GM12878 (cell line): ENCODE measurements at regions not wholly inside any gene's neighbourhood (a gene's known extent, or its start where the extent isn't known, plus 50 kb on each side); places are given as distances from the start of the nearest gene placed in this dataset.

Experiments
- ATAC-seq: fragments of 200-7000 bp; cut with Tn5 transposase; 3 replicates; pipeline ENCODE4 v1.9.1; 2020; ENCODE audit warnings: mild to moderate bottlenecking, moderate library complexity
- BruUV-seq: library from RNA; stranded (reverse); fragments of 400-500 nt; replicated peaks from 2 replicates; lab custom pipeline; 2021; lab: Mats Ljungman, UMichigan
- CTCF ChIA-PET: fragments of 300-600 bp; sonication (Branson Sonifier 250); formaldehyde crosslinking; extraction: SDS; loops from one replicate; lab custom pipeline; 2021; ENCODE audit warnings: inconsistent platforms; lab: Yijun Ruan, JAX
- POLR2A ChIA-PET: fragments of 350-600 bp; formaldehyde crosslinking; extraction: SDS; loops from one replicate; lab custom pipeline; 2021; ENCODE audit warnings: inconsistent platforms; lab: Charles Lee
- RAD21 ChIA-PET: fragments of 300-600 bp; sonication (Branson Sonifier 250); formaldehyde crosslinking; loops from one replicate; lab custom pipeline; 2023; ENCODE audit warnings: antibody characterized with exemption; ENCODE audit not compliant: unreplicated experiment; lab: Charles Lee
- SMC1A ChIA-PET: fragments of 300-600 bp; sonication (Branson Sonifier 250); formaldehyde crosslinking; loops from one replicate; lab custom pipeline; 2023; ENCODE audit not compliant: unreplicated experiment, uncharacterized antibody; lab: Charles Lee
- DNase-seq: peaks from one replicate; pipeline ENCODE4 v3.0.0-alpha.2; 2011; ENCODE audit warnings: low read depth, low spot score
- FAIRE-seq: peaks from 3 replicates; lab custom pipeline; 2011; peaks lifted over from hg19 to GRCh38; lab: Jason Lieb, UNC
- H2AFZ ChIP-seq: 2 replicates; pipeline ENCODE4 v1.6.0; 2011; ENCODE audit warnings: low read depth, low read length, control low read depth; ENCODE audit not compliant: control insufficient read depth
- H3K27ac ChIP-seq: 2 replicates; pipeline ENCODE4 v1.5.1; 2011; ENCODE audit warnings: control low read depth; ENCODE audit not compliant: control insufficient read depth, insufficient read depth
- H3K27me3 ChIP-seq, 2 experiments: replicated peaks in 1 of 2; 2 replicates each; pipeline versions ENCODE4 v1.6.0 to v1.6.1; 2011; ENCODE audit warnings: low read length in 1 of 2; ENCODE audit not compliant: control insufficient read depth in 2 of 2, insufficient read depth in 2 of 2
- H3K36me3 ChIP-seq, 2 experiments: 2 replicates each; pipeline ENCODE4 v1.5.1; 2011; ENCODE audit warnings: low read length in 1 of 2; ENCODE audit not compliant: control insufficient read depth in 2 of 2, insufficient read depth in 2 of 2
- H3K4me1 ChIP-seq: 2 replicates; pipeline ENCODE4 v1.6.1; 2011; ENCODE audit warnings: mild to moderate bottlenecking, low read length, moderate library complexity, mixed read lengths; ENCODE audit not compliant: control insufficient read depth, insufficient read depth
- H3K4me2 ChIP-seq: 2 replicates; pipeline ENCODE4 v1.6.0; 2011; ENCODE audit warnings: control low read depth; ENCODE audit not compliant: control insufficient read depth, insufficient read depth
- H3K4me3 ChIP-seq: fragments of 200-600 bp; sonication (generic); 2 replicates; pipeline ENCODE4 v1.5.1; 2016
- H3K79me2 ChIP-seq: 2 replicates; pipeline ENCODE4 v1.6.0; 2011; ENCODE audit warnings: low read length; ENCODE audit not compliant: control insufficient read depth, insufficient read depth
- H3K9ac ChIP-seq: 2 replicates; pipeline ENCODE4 v1.8.0; 2011; ENCODE audit warnings: low read length, control low read depth, mixed read lengths; ENCODE audit not compliant: control insufficient read depth, insufficient read depth
- H3K9me3 ChIP-seq: replicated peaks from 3 replicates; pipeline ENCODE4 v1.5.1; 2011; ENCODE audit warnings: mild to moderate bottlenecking, low read length; ENCODE audit not compliant: control insufficient read depth, insufficient read depth
- H4K20me1 ChIP-seq: 2 replicates; pipeline ENCODE4 v1.6.0; 2011; ENCODE audit not compliant: control insufficient read depth, insufficient read depth
- ESRRA ChIP-seq: IDR thresholded peaks from 2 replicates; pipeline ENCODE4 v1.6.1; 2012; ENCODE audit warnings: mild to moderate bottlenecking, low read length, improper control_type of control experiment
- GATAD2B ChIP-seq: fragments of 450-650 bp; conservative IDR thresholded peaks from 2 replicates; pipeline ENCODE4 v1.6.1; 2017; ENCODE audit warnings: low read depth, mild to moderate bottlenecking, moderate library complexity
- JUND ChIP-seq: IDR thresholded peaks from 2 replicates; pipeline ENCODE4 v1.6.1; 2012; ENCODE audit warnings: low read depth, mild to moderate bottlenecking, low read length, improper control_type of control experiment, moderate library complexity
- LARP7 ChIP-seq: fragments of 450-650 bp; IDR thresholded peaks from 2 replicates; pipeline ENCODE4 v1.6.1; 2017; ENCODE audit warnings: mild to moderate bottlenecking
- MEF2A ChIP-seq: IDR thresholded peaks from 2 replicates; pipeline ENCODE4 v1.6.1; 2011; ENCODE audit warnings: low read depth, mild to moderate bottlenecking, low read length, moderate library complexity; ENCODE audit not compliant: insufficient read depth
- NFIC ChIP-seq: IDR thresholded peaks from 2 replicates; pipeline ENCODE4 v1.6.1; 2012; ENCODE audit warnings: low read depth, mild to moderate bottlenecking, inconsistent platforms, low read length, moderate library complexity
- NFYB ChIP-seq: IDR thresholded peaks from 2 replicates; pipeline ENCODE4 v1.6.1; 2011; ENCODE audit warnings: low read depth, mild to moderate bottlenecking, low read length, improper control_type of control experiment, moderate library complexity; ENCODE audit not compliant: insufficient read depth
- SMC3 ChIP-seq: IDR thresholded peaks from 2 replicates; pipeline ENCODE4 v1.6.1; 2011; ENCODE audit warnings: low read length, improper control_type of control experiment, borderline replicate concordance
- STAT1 ChIP-seq: fragments of 450-650 bp; conservative IDR thresholded peaks from 2 replicates; pipeline ENCODE4 v1.6.1; 2014; ENCODE audit warnings: antibody characterized with exemption, mild to moderate bottlenecking
- TARDBP ChIP-seq: IDR thresholded peaks from 2 replicates; pipeline ENCODE4 v1.6.1; 2016; ENCODE audit warnings: borderline replicate concordance
- TBL1XR1 ChIP-seq: IDR thresholded peaks from 2 replicates; pipeline ENCODE4 v1.6.1; 2012; ENCODE audit warnings: low read depth, low read length, improper control_type of control experiment
- ZNF217 ChIP-seq: fragments of 450-650 bp; IDR thresholded peaks from 2 replicates; pipeline ENCODE4 v1.6.1; 2017; ENCODE audit warnings: antibody characterized with exemption, mild to moderate bottlenecking
- ZNF24 ChIP-seq: fragments of 450-650 bp; IDR thresholded peaks from 2 replicates; pipeline ENCODE4 v1.6.1; 2017; ENCODE audit warnings: antibody characterized with exemption, mild to moderate bottlenecking
- WGBS: methylation state at CpG from one replicate; pipeline ENCODE4 v1.1.6; 2016; ENCODE audit warnings: low lambda C conversion rate; ENCODE audit not compliant: insufficient replicate concordance, insufficient coverage; ENCODE audit errors: missing lambda C conversion rate; 5-methylcytosine and 5-hydroxymethylcytosine counted together
- in situ Hi-C: fragments of 300-500 bp; cut with MboI; formaldehyde crosslinking; loops from 9 replicates; pipeline ENCODE4 v1.14.3; 2018; ENCODE audit warnings: mixed read lengths
- intact Hi-C: fragments of 100-400 bp; cut with micrococcal nuclease; formaldehyde crosslinking; loops from one replicate; pipeline ENCODE4 v1.14.2; 2022; ENCODE audit not compliant: unreplicated experiment
- TF ChIP-seq, protein P1 (sequence below): IDR thresholded peaks from 2 replicates; pipeline ENCODE4 v1.6.1; 2011; ENCODE audit warnings: low read depth, low read length, improper control_type of control experiment, borderline replicate concordance

GRCh38 chr18:24567199-24567598 is 106.8 kb downstream of the HRH4 start:
- ChIA-PET SMC1A (no interaction called here), RAD21 (no interaction called here), CTCF (no interaction called here), POLR2A (no interaction called here)
- FAIRE-seq (no peak), DNase-seq (no peak), ATAC-seq (no peak)
- Histone ChIP-seq H3K79me2 (no peaks in the 10 kb centered on the region), H4K20me1 (no peaks in the 10 kb centered on the region), H3K9ac (no peak overlapping the region), H3K4me2 (no peak overlapping the region), H2AFZ (no peak overlapping the region), H3K27me3 (peaks cover 0 to 1% of the 10 kb centered on the region in 2 experiments; a peak in 2 of 4 replicates), H3K36me3 (no peaks in the 10 kb centered on the region), H3K9me3 (no peaks in the 10 kb centered on the region), H3K4me1 (no peaks in the 10 kb centered on the region), H3K4me3 (no peak overlapping the region), H3K27ac (no peak overlapping the region)
- BruUV-seq, result no TSS peak
- in situ Hi-C loops (no loop called here), intact Hi-C loops (no loop called here)
- WGBS, result 21% methylated on average over 4 of the region's 4 CpGs
- TF ChIP-seq ZNF24 (no peak), ZNF217 (no peak), SMC3 (no peak), NFIC (no peak), MEF2A (no peak), JUND (no peak)
- TF ChIP-seq, protein P1, sequence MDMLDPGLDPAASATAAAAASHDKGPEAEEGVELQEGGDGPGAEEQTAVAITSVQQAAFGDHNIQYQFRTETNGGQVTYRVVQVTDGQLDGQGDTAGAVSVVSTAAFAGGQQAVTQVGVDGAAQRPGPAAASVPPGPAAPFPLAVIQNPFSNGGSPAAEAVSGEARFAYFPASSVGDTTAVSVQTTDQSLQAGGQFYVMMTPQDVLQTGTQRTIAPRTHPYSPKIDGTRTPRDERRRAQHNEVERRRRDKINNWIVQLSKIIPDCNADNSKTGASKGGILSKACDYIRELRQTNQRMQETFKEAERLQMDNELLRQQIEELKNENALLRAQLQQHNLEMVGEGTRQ, result no peak

DNA sequence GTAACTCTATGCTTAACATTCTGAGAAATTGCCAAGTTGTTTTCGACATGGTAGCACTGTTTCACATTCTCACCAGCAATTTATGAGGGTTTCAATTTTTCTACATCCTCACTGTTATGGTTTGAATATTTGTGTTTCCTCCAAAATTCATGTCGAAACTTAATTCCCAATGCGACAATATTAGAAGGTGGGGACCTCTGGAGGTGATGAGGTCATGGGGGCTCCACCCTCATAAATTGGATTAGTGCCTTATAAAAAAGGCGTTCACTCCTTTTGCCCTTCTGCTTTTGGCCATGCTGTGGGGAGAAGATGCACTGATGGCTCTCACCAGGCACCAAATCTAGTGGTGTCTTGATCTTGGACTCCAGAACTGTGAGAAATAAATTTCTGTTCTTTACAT is 110.3 kb downstream of the HRH4 start:
- Histone ChIP-seq H3K4me2 (no peak overlapping the region), H4K20me1 (no peaks in the 10 kb centered on the region), H3K36me3 (no peaks in the 10 kb centered on the region), H3K27ac (no peak overlapping the region), H3K4me3 (no peak overlapping the region), H3K4me1 (no peaks in the 10 kb centered on the region)
- POLR2A ChIA-PET, result no interaction called here
- CTCF ChIA-PET, result no interaction called here
- ATAC-seq (no peak), DNase-seq (no peak), FAIRE-seq (no peak)
- intact Hi-C loops, result no loop called here
- RAD21 ChIA-PET, result no interaction called here
- SMC1A ChIA-PET, result no interaction called here
- 28% methylated on average over 4 of the region's 4 CpGs for WGBS
- BruUV-seq, result no TSS peak
- TF ChIP-seq TBL1XR1, result no peak
- no peak for TF ChIP-seq ESRRA
- TF ChIP-seq LARP7, result no peak
- no peak for TF ChIP-seq TARDBP
- TF ChIP-seq GATAD2B, result no peak
- no peak for TF ChIP-seq STAT1
- TF ChIP-seq NFYB, result no peak
- TF ChIP-seq, all 136 proteins: peak for 0
- in situ Hi-C loops, result no loop called here
- H3K79me2 ChIP-seq, result no peaks in the 10 kb centered on the region
- no peak overlapping the region for H3K9ac ChIP-seq
- H3K27me3 ChIP-seq, result peaks cover 0 to 1% of the 10 kb centered on the region in 2 experiments; a peak in 2 of 4 replicates
- H3K9me3 ChIP-seq, result no peaks in the 10 kb centered on the region; the same call in 2 of the 3 replicates
- no peak overlapping the region for H2AFZ ChIP-seq
